ENCODE measurements at regions not wholly inside any gene's neighbourhood (a gene's known extent, or its start where the extent isn't known, plus 50 kb on each side); places are given as distances from the start of the nearest gene placed in this dataset.

DNA sequence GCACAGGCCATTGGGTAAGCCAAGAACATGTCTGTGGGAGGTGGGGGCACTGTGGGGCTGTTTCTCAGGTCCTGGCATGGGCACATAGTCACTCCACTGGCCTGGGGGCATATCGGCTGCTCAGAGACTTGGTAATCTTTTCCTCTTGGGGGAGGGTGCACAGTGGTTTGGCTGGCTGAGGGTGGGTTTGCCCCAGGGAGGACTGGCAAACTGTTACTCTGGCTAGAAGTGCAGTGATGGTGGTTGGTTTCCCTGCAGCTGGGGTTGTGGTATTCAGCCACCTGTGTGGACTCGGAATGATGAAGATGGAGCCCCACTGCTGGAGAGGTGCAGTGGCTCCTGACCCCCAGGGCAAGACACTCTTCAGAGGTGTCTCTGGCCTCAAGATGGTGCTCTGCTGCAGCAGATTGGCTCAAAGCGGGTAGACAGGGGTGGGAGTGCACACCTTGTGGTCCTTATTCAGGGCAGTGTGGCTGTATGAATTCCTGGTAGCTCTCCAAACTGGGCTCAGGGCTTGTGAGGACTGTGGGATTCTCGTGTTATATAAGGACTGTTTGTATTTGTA, 74.1 kb upstream of the DDHD1 start:
- H3K4me1 Mint-ChIP-seq, result no peaks in the 10 kb centered on the region
- no peak for TF ChIP-seq CTCF (IDR thresholded peaks at IDR 0.05)
- no peak for TF ChIP-seq EZH2 (IDR thresholded peaks at IDR 0.05; ENCODE audit: borderline replicate concordance, insufficient read depth, low read depth, low read length, poor library complexity, severe bottlenecking)
- H3K9me3 Mint-ChIP-seq (ENCODE audit: insufficient read depth), result peaks cover 2% of the 10 kb centered on the region
- H4K20me1 ChIP-seq (ENCODE audit: control insufficient read depth, insufficient read depth, low read length, poor library complexity, severe bottlenecking), result no peaks in the 10 kb centered on the region
- 98% methylated on average over 3 of the region's 4 CpGs for WGBS (ENCODE audit: insufficient coverage)
- H3K27me3 ChIP-seq (replicated peaks in 1 of 4; ENCODE audit: control extremely low read depth in 1 of 4, control insufficient read depth in 3 of 4, insufficient read depth in 4 of 4, low read length in 3 of 4), result no peaks in the 10 kb centered on the region
- no peak overlapping the region for H3K9ac ChIP-seq (ENCODE audit: low read length)
- no peaks in the 10 kb centered on the region for H3K79me2 ChIP-seq (ENCODE audit: control insufficient read depth, insufficient read depth, low read length)
- ATAC-seq (ENCODE audit: low read depth) (no peak), DNase-seq (no peak)
- H3K27me3 Mint-ChIP-seq, result no peaks in the 10 kb centered on the region
- CTCF ChIA-PET, result no interaction called here
- H3K36me3 ChIP-seq (replicated peaks in 1 of 2; ENCODE audit: control extremely low read depth in 1 of 2, control insufficient read depth in 1 of 2, extremely low read depth in 1 of 2, insufficient read depth in 2 of 2, low read length in 1 of 2), result no peaks in the 10 kb centered on the region
- no peak overlapping the region for H3K4me2 ChIP-seq (replicated peaks; ENCODE audit: low read depth, low read length, poor library complexity, severe bottlenecking)
- H3K4me3 ChIP-seq (ENCODE audit: control extremely low read depth in 1 of 5, extremely low read depth in 1 of 5, insufficient read depth in 1 of 5, low read depth in 2 of 5, low read length in 4 of 5), result no peak overlapping the region
- intact Hi-C loops (cut with micrococcal nuclease), result no loop called here
- POLR2A ChIA-PET, result no interaction called here
- H2AFZ ChIP-seq (ENCODE audit: insufficient read depth, low read depth, low read length, poor library complexity, severe bottlenecking), result no peak overlapping the region
- H3K4me3 Mint-ChIP-seq, result no peak overlapping the region
- peaks cover 2 to 13% (median 11%) of the 10 kb centered on the region in 3 donors for H3K9me3 ChIP-seq (ENCODE audit: control extremely low read depth in 1 of 3, control insufficient read depth in 2 of 3, insufficient read depth in 1 of 3, low read length in 2 of 3)
- no peak overlapping the region for H3K27ac Mint-ChIP-seq
- no peak overlapping the region for H3K27ac ChIP-seq (ENCODE audit: low read length in 2 of 2)
- H3K4me1 ChIP-seq (ENCODE audit: control insufficient read depth in 2 of 2, insufficient read depth in 2 of 2, low read length in 2 of 2), result no peaks in the 10 kb centered on the region

DNA sequence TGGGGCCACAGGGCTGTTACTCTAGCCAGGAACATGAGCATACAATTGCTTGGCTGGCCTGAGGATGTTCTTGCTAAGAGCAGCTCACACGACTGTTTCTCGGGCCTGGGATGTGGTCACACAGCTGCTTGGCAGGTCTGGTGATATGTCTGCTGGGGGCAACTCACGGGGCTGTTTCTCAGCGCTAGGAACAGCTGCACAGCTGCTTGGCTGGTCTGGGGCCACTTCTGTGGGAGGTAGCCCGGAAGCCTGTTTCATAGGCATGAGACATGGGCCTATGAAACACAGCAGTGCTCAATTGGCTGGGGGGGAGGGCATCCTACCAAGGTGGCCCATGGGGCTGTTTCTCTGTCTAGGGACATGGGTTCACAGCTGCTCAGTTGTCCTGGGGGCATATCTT, 73.4 kb upstream of the DDHD1 start:
- ChIA-PET POLR2A (no interaction called here), CTCF (interaction anchor here (0.5 kb wide), 1 partner anchor 36 kb away, joined by 3 read pairs; no protein-coding TSS in a partner anchor)

More for the DNA sequence above, 73.4 kb upstream of the DDHD1 start:
- no peak overlapping the region for H3K27ac ChIP-seq (ENCODE audit: low read length in 2 of 2)
- H3K4me1 Mint-ChIP-seq, result no peaks in the 10 kb centered on the region
- ATAC-seq (ENCODE audit: low read depth) (no peak), DNase-seq (no peak)
- no peak overlapping the region for H3K4me3 Mint-ChIP-seq
- no peaks in the 10 kb centered on the region for H3K4me1 ChIP-seq (ENCODE audit: control insufficient read depth in 2 of 2, insufficient read depth in 2 of 2, low read length in 2 of 2)
- intact Hi-C loops (cut with micrococcal nuclease), result no loop called here
- H3K9me3 ChIP-seq (ENCODE audit: control extremely low read depth in 1 of 3, control insufficient read depth in 2 of 3, insufficient read depth in 1 of 3, low read length in 2 of 3), result peaks cover 2 to 13% (median 11%) of the 10 kb centered on the region in 3 donors
- H3K79me2 ChIP-seq (ENCODE audit: control insufficient read depth, insufficient read depth, low read length), result no peaks in the 10 kb centered on the region
- H3K27ac Mint-ChIP-seq, result no peak overlapping the region
- no peak overlapping the region for H3K9ac ChIP-seq (ENCODE audit: low read length)
- no peak for TF ChIP-seq CTCF (IDR thresholded peaks at IDR 0.05)
- TF ChIP-seq EZH2 (IDR thresholded peaks at IDR 0.05; ENCODE audit: borderline replicate concordance, insufficient read depth, low read depth, low read length, poor library complexity, severe bottlenecking), result no peak
- no peaks in the 10 kb centered on the region for H4K20me1 ChIP-seq (ENCODE audit: control insufficient read depth, insufficient read depth, low read length, poor library complexity, severe bottlenecking)
- no peak overlapping the region for H3K4me2 ChIP-seq (replicated peaks; ENCODE audit: low read depth, low read length, poor library complexity, severe bottlenecking)
- WGBS (ENCODE audit: insufficient coverage), result 89% methylated on average over 5 of the region's 5 CpGs
- no peaks in the 10 kb centered on the region for H3K27me3 Mint-ChIP-seq
- H3K4me3 ChIP-seq (ENCODE audit: control extremely low read depth in 1 of 5, extremely low read depth in 1 of 5, insufficient read depth in 1 of 5, low read depth in 2 of 5, low read length in 4 of 5), result no peak overlapping the region
- peaks cover 2% of the 10 kb centered on the region for H3K9me3 Mint-ChIP-seq (ENCODE audit: insufficient read depth)
- no peaks in the 10 kb centered on the region for H3K27me3 ChIP-seq (replicated peaks in 1 of 4; ENCODE audit: control extremely low read depth in 1 of 4, control insufficient read depth in 3 of 4, insufficient read depth in 4 of 4, low read length in 3 of 4)
- H3K36me3 ChIP-seq (replicated peaks in 1 of 2; ENCODE audit: control extremely low read depth in 1 of 2, control insufficient read depth in 1 of 2, extremely low read depth in 1 of 2, insufficient read depth in 2 of 2, low read length in 1 of 2), result no peaks in the 10 kb centered on the region
- no peak overlapping the region for H2AFZ ChIP-seq (ENCODE audit: insufficient read depth, low read depth, low read length, poor library complexity, severe bottlenecking)

Measured in B cell (primary cell).